NCI-H2081 (cell line): ENCODE measurements at regions not wholly inside any gene's neighbourhood (a gene's known extent, or its start where the extent isn't known, plus 50 kb on each side); places are given as distances from the start of the nearest gene placed in this dataset.

Experiments used
- DNase-seq, 2 experiments: peaks; one replicate each; lab custom pipeline; 2025; lab: John Stamatoyannopoulos, UW

- DNase-seq: no peak
These were observed 166.1 kb downstream of the ADAMTS15 start for GRCh38 chr11:130614591-130614990.

- DNase-seq: no peak
These were observed 167.1 kb downstream of the ADAMTS15 start for GRCh38 chr11:130615561-130615960.

- DNase-seq: no peak
These were observed 168.1 kb downstream of the ADAMTS15 start for GRCh38 chr11:130616573-130616972.

GRCh38 chr11:130617001-130617400, 168.6 kb downstream of the ADAMTS15 start:
- no peak for DNase-seq

- no peak for DNase-seq
These were observed 172.1 kb downstream of the ADAMTS15 start for GRCh38 chr11:130620548-130620947.

GRCh38 chr11:130622141-130622542, 173.7 kb downstream of the ADAMTS15 start:
- DNase-seq: peak in 1 of 2 experiments; percentile 25

- DNase-seq: no peak
These were observed 175.5 kb downstream of the ADAMTS15 start for GRCh38 chr11:130623670-130624668.

GRCh38 chr11:130624971-130625544, 176.6 kb downstream of the ADAMTS15 start:
- DNase-seq: no peak

GRCh38 chr11:130625578-130626306, 177.3 kb downstream of the ADAMTS15 start:
- DNase-seq: peak in 1 of 2 experiments; percentile 6

- DNase-seq: no peak
These were observed 180.6 kb downstream of the ADAMTS15 start for GRCh38 chr11:130629039-130629438.

- DNase-seq: no peak
These were observed 182.7 kb downstream of the ADAMTS15 start for GRCh38 chr11:130631119-130631518.

- no peak for DNase-seq
These were observed 185.0 kb downstream of the ADAMTS15 start for GRCh38 chr11:130633466-130633865.

GRCh38 chr11:130634186-130634585, 185.7 kb downstream of the ADAMTS15 start:
- no peak for DNase-seq

GRCh38 chr11:130634961-130635473, 186.6 kb downstream of the ADAMTS15 start:
- peak; percentile 83 to 96 for DNase-seq

- no peak for DNase-seq
These were observed 187.6 kb downstream of the ADAMTS15 start for GRCh38 chr11:130635937-130636630.

GRCh38 chr11:130636722-130637464, 188.4 kb downstream of the ADAMTS15 start:
- peak in 1 of 2 experiments; percentile 44 for DNase-seq

GRCh38 chr11:130637566-130637965, 189.1 kb downstream of the ADAMTS15 start:
- DNase-seq: no peak

GRCh38 chr11:130638033-130638432, 189.6 kb downstream of the ADAMTS15 start:
- DNase-seq: no peak

- no peak for DNase-seq
These were observed 190.2 kb downstream of the ADAMTS15 start for GRCh38 chr11:130638624-130639023.

- DNase-seq: no peak
These were observed 190.9 kb downstream of the ADAMTS15 start for GRCh38 chr11:130639369-130639768.

GRCh38 chr11:130640526-130640925, 192.1 kb downstream of the ADAMTS15 start:
- DNase-seq: no peak
